HEK293T (cell line): ENCODE measurements at regions not wholly inside any gene's neighbourhood (a gene's known extent, or its start where the extent isn't known, plus 50 kb on each side); places are given as distances from the start of the nearest gene placed in this dataset.

ENCODE experiments used
- CTCF ChIA-PET: fragments of 350-600 bp; formaldehyde crosslinking; extraction: SDS; loops from one replicate; lab custom pipeline; 2021; ENCODE audit warnings: antibody characterized with exemption, inconsistent platforms; lab: Yijun Ruan, JAX
- POLR2A ChIA-PET: fragments of 350-600 bp; formaldehyde crosslinking; extraction: SDS; loops from one replicate; lab custom pipeline; 2020; ENCODE audit warnings: antibody characterized with exemption, inconsistent platforms; lab: Yijun Ruan, JAX
- DNase-seq: peaks from one replicate; pipeline ENCODE4 v3.0.0; 2012; ENCODE audit warnings: mixed read lengths; ENCODE audit errors: extremely low spot score
- ARNT ChIP-seq: fragments of 450-650 bp; IDR thresholded peaks from 2 replicates; pipeline ENCODE4 v1.6.1; 2017; ENCODE audit warnings: mild to moderate bottlenecking
- BHLHE40 ChIP-seq: fragments of 450-650 bp; IDR thresholded peaks from 2 replicates; pipeline ENCODE4 v1.6.1; 2016; ENCODE audit warnings: mild to moderate bottlenecking, moderate library complexity, borderline replicate concordance
- CTBP1 ChIP-seq: fragments of 450-650 bp; IDR thresholded peaks from 2 replicates; pipeline ENCODE4 v1.6.1; 2016; ENCODE audit warnings: borderline replicate concordance
- ELF4 ChIP-seq: fragments of 450-650 bp; IDR thresholded peaks from 2 replicates; pipeline ENCODE4 v1.6.1; 2017; ENCODE audit warnings: antibody characterized with exemption
- FOXA1 ChIP-seq: fragments of 450-650 bp; IDR thresholded peaks from 2 replicates; pipeline ENCODE4 v1.6.1; 2016; ENCODE audit warnings: mild to moderate bottlenecking
- FOXK2 ChIP-seq: fragments of 450-650 bp; IDR thresholded peaks from 2 replicates; pipeline ENCODE4 v1.6.1; 2016; ENCODE audit warnings: mild to moderate bottlenecking
- FOXM1 ChIP-seq: fragments of 450-650 bp; IDR thresholded peaks from 2 replicates; pipeline ENCODE4 v1.6.1; 2017; ENCODE audit warnings: mild to moderate bottlenecking, borderline replicate concordance
- HDGF ChIP-seq: fragments of 450-650 bp; IDR thresholded peaks from 2 replicates; pipeline ENCODE4 v1.6.1; 2017; ENCODE audit warnings: antibody characterized with exemption, borderline replicate concordance
- L3MBTL2 ChIP-seq: fragments of 450-650 bp; conservative IDR thresholded peaks from 2 replicates; pipeline ENCODE4 v1.6.1; 2016; ENCODE audit warnings: mild to moderate bottlenecking
- LEF1 ChIP-seq: fragments of 450-650 bp; IDR thresholded peaks from 2 replicates; pipeline ENCODE4 v1.6.1; 2017; ENCODE audit warnings: mild to moderate bottlenecking, borderline replicate concordance
- NFRKB ChIP-seq: fragments of 450-650 bp; IDR thresholded peaks from 2 replicates; pipeline ENCODE4 v1.6.1; 2016; ENCODE audit warnings: mild to moderate bottlenecking, moderate library complexity
- SP1 ChIP-seq: fragments of 450-650 bp; IDR thresholded peaks from 2 replicates; pipeline ENCODE4 v1.6.1; 2017
- SUZ12 ChIP-seq: fragments of 450-650 bp; IDR thresholded peaks from 2 replicates; pipeline ENCODE4 v1.6.1; 2016; ENCODE audit warnings: mild to moderate bottlenecking
- TARDBP ChIP-seq: fragments of 450-650 bp; IDR thresholded peaks from 2 replicates; pipeline ENCODE4 v1.6.1; 2016
- ZNF384 ChIP-seq: fragments of 450-650 bp; IDR thresholded peaks from 2 replicates; pipeline ENCODE4 v1.6.1; 2016
- TF ChIP-seq, protein P1 (sequence below): fragments of 450-650 bp; IDR thresholded peaks from 2 replicates; pipeline ENCODE4 v1.6.1; 2016

DNA sequence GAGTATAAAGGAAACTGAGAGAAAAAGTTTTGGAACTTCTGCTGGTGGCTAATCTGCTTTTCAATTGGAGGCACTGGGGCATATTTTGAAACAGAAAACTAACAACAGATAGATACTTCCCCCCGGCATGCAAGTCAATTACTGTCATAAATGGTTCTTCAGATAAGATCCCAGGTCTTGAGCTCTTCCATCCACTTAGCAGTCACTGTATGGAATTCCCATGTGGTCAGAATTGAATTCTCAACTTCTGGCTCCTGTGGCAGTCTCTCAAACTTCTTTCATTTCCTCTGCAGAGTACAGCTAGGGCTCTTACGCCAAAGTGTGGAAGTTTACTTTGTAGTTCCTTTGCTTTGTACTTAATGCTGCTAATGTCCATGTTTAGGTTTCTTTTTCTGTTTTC lies 452.2 kb downstream of the IPO8 start:
- CTCF ChIA-PET: no interaction called here
- POLR2A ChIA-PET: no interaction called here
- no peak for TF ChIP-seq ARNT
- no peak for TF ChIP-seq NFRKB
- TF ChIP-seq BHLHE40: no peak
- no peak for TF ChIP-seq FOXA1
- no peak for TF ChIP-seq CTBP1
- DNase-seq: no peak

DNA sequence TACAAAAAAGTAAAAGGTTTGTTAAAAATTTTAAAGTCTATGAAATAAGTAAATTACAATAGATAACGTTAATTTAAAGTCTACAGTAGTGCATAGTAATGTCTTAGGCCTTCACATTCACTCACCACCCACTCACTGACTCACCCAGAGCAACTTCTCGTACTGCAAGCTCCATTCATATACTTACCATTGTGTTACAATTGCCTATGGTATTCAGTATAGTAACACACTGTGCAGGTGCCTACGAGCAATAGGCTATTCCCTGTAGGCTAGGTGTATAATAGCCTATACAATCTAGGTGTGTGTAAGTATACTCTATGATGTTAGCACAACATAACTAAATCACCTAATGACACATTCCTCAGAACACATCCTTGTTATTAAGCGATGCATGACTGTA lies 435.3 kb upstream of the TMTC1 start:
- CTCF ChIA-PET: no interaction called here
- TF ChIP-seq CTBP1 (no peak), ELF4 (no peak), FOXA1 (no peak), ARNT (no peak), SP1 (no peak), FOXK2 (no peak), FOXM1 (no peak), TARDBP (no peak), SUZ12 (no peak), BHLHE40 (no peak), ZNF384 (no peak), NFRKB (no peak)
- POLR2A ChIA-PET: no interaction called here
- DNase-seq: no peak

DNA sequence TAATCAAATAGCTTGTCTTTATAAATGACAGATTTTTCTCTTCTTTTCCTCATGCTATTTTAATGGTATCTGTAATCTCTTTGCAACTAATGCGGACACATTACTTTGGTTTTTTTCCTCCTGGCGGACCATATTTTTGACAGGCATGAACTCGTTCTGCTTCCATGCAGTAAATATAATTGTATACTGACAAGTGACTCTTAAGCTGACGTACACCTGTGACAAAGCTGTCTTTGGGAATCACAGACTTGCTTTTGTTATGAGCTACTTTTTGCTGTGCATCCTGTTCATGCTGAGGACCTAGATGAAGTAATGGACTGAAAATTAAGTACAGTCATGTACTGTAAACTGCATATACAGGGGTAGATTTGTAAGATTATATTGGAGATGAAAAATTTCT lies 434.3 kb upstream of the TMTC1 start:
- TF ChIP-seq, protein P1, sequence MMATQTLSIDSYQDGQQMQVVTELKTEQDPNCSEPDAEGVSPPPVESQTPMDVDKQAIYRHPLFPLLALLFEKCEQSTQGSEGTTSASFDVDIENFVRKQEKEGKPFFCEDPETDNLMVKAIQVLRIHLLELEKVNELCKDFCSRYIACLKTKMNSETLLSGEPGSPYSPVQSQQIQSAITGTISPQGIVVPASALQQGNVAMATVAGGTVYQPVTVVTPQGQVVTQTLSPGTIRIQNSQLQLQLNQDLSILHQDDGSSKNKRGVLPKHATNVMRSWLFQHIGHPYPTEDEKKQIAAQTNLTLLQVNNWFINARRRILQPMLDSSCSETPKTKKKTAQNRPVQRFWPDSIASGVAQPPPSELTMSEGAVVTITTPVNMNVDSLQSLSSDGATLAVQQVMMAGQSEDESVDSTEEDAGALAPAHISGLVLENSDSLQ: no peak
- TF ChIP-seq HDGF (no peak), FOXA1 (no peak), NFRKB (no peak), BHLHE40 (no peak), ARNT (no peak), SP1 (no peak), CTBP1 (no peak), FOXK2 (no peak)
- ChIA-PET POLR2A (no interaction called here), CTCF (interaction anchor here (0.6 kb wide), 1 partner anchor 89 kb away, joined by 3 read pairs; no protein-coding TSS in a partner anchor)
- DNase-seq: no peak

DNA sequence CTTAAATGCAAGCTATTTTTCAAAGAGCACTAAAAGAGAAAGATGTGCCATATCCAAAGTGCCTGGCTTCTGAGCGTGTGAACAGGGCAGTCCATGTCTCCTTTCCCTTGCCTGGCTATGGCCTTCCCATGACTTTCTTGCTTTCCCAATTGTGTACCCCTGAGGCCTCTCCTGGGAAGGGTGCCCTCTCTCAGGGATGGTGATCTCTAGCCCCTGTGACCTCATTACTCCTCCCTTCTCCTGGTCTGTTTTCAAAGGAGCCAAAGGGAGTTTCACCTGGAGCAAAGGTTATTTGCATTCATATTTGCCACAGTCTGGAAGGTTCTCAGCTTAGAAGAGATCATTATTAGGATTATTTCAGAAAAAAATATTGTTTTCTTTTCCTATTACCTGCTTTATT lies 429.4 kb upstream of the TMTC1 start:
- ChIA-PET POLR2A (no interaction called here), CTCF (no interaction called here)
- DNase-seq: no peak
- TF ChIP-seq ARNT (no peak), ZNF384 (no peak), BHLHE40 (no peak), L3MBTL2 (no peak), CTBP1 (no peak), HDGF (no peak)
- TF ChIP-seq, protein P1: no peak

DNA sequence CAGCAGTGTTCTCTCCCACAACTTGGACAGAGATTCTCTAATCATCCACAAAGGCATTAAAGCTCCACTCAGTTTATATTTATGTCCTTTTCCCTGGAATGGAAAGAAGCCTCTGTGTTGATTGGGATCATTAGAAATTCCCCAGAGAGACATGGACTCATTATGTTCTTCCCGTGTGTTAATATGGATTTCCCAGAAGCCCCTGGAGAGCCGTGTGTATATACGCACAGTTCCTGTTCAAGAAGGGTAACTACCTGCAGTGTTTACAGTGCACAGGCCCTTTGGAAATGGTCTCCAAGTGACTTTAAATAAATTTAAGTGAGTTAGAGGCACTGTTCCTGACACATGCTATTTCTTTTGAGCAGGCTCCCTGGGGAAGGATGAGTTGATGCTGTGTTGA lies 428.0 kb upstream of the TMTC1 start:
- POLR2A ChIA-PET: no interaction called here
- TF ChIP-seq ELF4 (no peak), FOXA1 (no peak), BHLHE40 (no peak), FOXK2 (no peak), L3MBTL2 (no peak), HDGF (no peak), ARNT (no peak), LEF1 (no peak), NFRKB (no peak), FOXM1 (no peak), SUZ12 (no peak), CTBP1 (no peak)
- TF ChIP-seq, protein P1: no peak
- DNase-seq: no peak

DNA sequence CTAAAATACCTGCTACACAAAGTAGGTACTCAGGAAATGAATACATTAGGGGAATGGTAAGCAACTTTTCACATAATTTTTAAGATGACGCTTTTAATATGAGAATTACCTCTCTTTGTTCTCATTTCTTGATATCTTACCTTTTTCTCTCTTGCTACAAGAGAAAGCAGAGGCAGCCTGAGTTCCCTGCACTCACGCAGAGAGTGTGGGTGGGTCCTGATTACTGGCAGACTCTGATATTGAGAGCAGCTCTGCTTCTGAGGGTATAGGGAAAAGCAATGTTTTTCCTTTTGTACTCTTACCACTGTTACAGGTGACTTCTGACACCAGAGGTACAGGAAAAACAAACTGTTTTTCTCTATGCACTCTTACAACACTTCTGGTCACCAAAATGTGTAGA lies 420.2 kb upstream of the TMTC1 start:
- no peak for DNase-seq
- ChIA-PET CTCF (no interaction called here), POLR2A (no interaction called here)
- no peak for TF ChIP-seq BHLHE40

More for the DNA sequence above, 428.0 kb upstream of the TMTC1 start:
- CTCF ChIA-PET: no interaction called here

DNA sequence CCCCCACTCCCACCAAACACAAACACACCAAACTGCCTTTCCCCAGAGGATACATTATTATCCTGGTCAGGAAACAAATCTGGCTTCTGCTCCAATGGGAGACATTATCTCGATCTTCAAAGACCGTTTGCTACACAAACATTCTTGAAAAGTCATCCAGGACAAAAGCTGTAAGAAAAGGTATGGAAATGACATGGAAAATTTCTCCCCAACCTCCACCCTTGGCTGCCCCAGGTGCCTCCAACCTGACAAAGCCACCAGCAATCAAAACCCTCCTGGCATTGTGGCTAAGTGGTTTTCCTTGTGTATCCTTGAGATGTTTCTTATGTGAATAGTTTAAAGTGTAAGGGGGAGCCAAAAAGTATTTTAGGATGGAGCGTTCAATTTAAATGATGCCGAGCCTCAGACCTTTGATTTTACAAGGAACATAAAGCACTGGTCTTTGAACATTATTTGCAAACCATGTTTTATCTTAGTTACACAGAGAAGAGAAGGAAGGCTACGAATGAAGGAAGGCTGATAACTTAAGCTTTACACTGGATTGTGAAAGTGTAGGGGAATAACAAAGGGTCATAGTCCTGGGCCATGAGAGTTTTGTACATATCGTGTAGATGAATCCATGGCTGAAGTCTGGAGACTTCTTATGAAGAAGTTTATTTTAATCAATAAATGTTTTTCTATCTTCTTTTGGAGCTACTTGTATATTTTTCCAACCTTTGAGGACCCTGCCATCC lies 418.9 kb upstream of the TMTC1 start:
- POLR2A ChIA-PET: no interaction called here
- CTCF ChIA-PET: no interaction called here
- DNase-seq: no peak
- TF ChIP-seq L3MBTL2 (no peak), ELF4 (no peak), SP1 (no peak), BHLHE40 (no peak), ARNT (no peak), FOXM1 (no peak), CTBP1 (no peak), TARDBP (no peak), LEF1 (no peak), HDGF (no peak), FOXA1 (no peak), NFRKB (no peak), SUZ12 (no peak)
- TF ChIP-seq, protein P1: no peak
